ENCODE measurements at regions not wholly inside any gene's neighbourhood (a gene's known extent, or its start where the extent isn't known, plus 50 kb on each side); places are given as distances from the start of the nearest gene placed in this dataset.

GRCh38 chr21:23308741-23309140 is 2298.5 kb downstream of the MRPL39 start:
- H3K27me3 Mint-ChIP-seq (ENCODE audit: low read depth), result no peaks in the 10 kb centered on the region
- H3K27ac Mint-ChIP-seq, result no peak overlapping the region
- intact Hi-C loops (cut with micrococcal nuclease), result no loop called here
- H3K4me3 Mint-ChIP-seq (ENCODE audit: low read depth), result no peak overlapping the region
- DNase-seq (ENCODE audit: low spot score), result no peak
- no peaks in the 10 kb centered on the region for H3K4me1 Mint-ChIP-seq (ENCODE audit: low read depth)
- H3K9me3 Mint-ChIP-seq, result peaks cover 17% of the 10 kb centered on the region
- H3K36me3 Mint-ChIP-seq (ENCODE audit: low read depth), result no peaks in the 10 kb centered on the region

- no peaks in the 10 kb centered on the region for H3K4me1 Mint-ChIP-seq (ENCODE audit: low read depth)
- intact Hi-C loops (cut with micrococcal nuclease), result no loop called here
- H3K27ac Mint-ChIP-seq, result no peak overlapping the region
- H3K27me3 Mint-ChIP-seq (ENCODE audit: low read depth), result no peaks in the 10 kb centered on the region
- H3K4me3 Mint-ChIP-seq (ENCODE audit: low read depth), result no peak overlapping the region
- peaks cover 18% of the 10 kb centered on the region for H3K9me3 Mint-ChIP-seq
- H3K36me3 Mint-ChIP-seq (ENCODE audit: low read depth), result no peaks in the 10 kb centered on the region
- no peak for DNase-seq (ENCODE audit: low spot score)
Measured at GRCh38 chr21:23307065-23307464, 2300.2 kb downstream of the MRPL39 start.

- intact Hi-C loops (cut with micrococcal nuclease), result no loop called here
- no peaks in the 10 kb centered on the region for H3K36me3 Mint-ChIP-seq (ENCODE audit: low read depth)
- H3K4me1 Mint-ChIP-seq (ENCODE audit: low read depth), result no peaks in the 10 kb centered on the region
- no peak overlapping the region for H3K4me3 Mint-ChIP-seq (ENCODE audit: low read depth)
- H3K27ac Mint-ChIP-seq, result no peak overlapping the region
- H3K9me3 Mint-ChIP-seq, result peaks cover 24% of the 10 kb centered on the region
- DNase-seq (ENCODE audit: low spot score), result no peak
- H3K27me3 Mint-ChIP-seq (ENCODE audit: low read depth), result no peaks in the 10 kb centered on the region
Measured at GRCh38 chr21:23292292-23292691, 2294.1 kb downstream of the NCAM2 start.

GRCh38 chr21:23281917-23282316 is 2283.7 kb downstream of the NCAM2 start:
- Mint-ChIP-seq H3K4me1 (ENCODE audit: low read depth) (no peaks in the 10 kb centered on the region), H3K9me3 (peaks cover 20% of the 10 kb centered on the region), H3K4me3 (ENCODE audit: low read depth) (no peak overlapping the region), H3K36me3 (ENCODE audit: low read depth) (no peaks in the 10 kb centered on the region), H3K27me3 (ENCODE audit: low read depth) (no peaks in the 10 kb centered on the region), H3K27ac (no peak overlapping the region)
- intact Hi-C loops (cut with micrococcal nuclease), result no loop called here
- DNase-seq (ENCODE audit: low spot score), result no peak

- DNase-seq (ENCODE audit: low spot score), result no peak
- H3K4me3 Mint-ChIP-seq (ENCODE audit: low read depth), result no peak overlapping the region
Measured at GRCh38 chr21:23249760-23250159, 2251.6 kb downstream of the NCAM2 start.

GRCh38 chr21:23247334-23247733 is 2249.1 kb downstream of the NCAM2 start:
- Mint-ChIP-seq H3K4me1 (ENCODE audit: low read depth) (no peaks in the 10 kb centered on the region), H3K9me3 (peaks cover 4% of the 10 kb centered on the region), H3K36me3 (ENCODE audit: low read depth) (no peaks in the 10 kb centered on the region), H3K27me3 (ENCODE audit: low read depth) (no peaks in the 10 kb centered on the region), H3K27ac (no peak overlapping the region), H3K4me3 (ENCODE audit: low read depth) (no peak overlapping the region)
- DNase-seq (ENCODE audit: low spot score), result no peak
- intact Hi-C loops (cut with micrococcal nuclease), result no loop called here

More at GRCh38 chr21:23249760-23250159, 2251.6 kb downstream of the NCAM2 start:
- Mint-ChIP-seq H3K4me1 (ENCODE audit: low read depth) (no peaks in the 10 kb centered on the region), H3K36me3 (ENCODE audit: low read depth) (no peaks in the 10 kb centered on the region), H3K27ac (no peak overlapping the region), H3K9me3 (peaks cover 4% of the 10 kb centered on the region), H3K27me3 (ENCODE audit: low read depth) (no peaks in the 10 kb centered on the region)
- intact Hi-C loops (cut with micrococcal nuclease), result no loop called here

GRCh38 chr21:23245255-23245654 is 2247.0 kb downstream of the NCAM2 start:
- Mint-ChIP-seq H3K27me3 (ENCODE audit: low read depth) (no peaks in the 10 kb centered on the region), H3K4me3 (ENCODE audit: low read depth) (no peak overlapping the region), H3K4me1 (ENCODE audit: low read depth) (no peaks in the 10 kb centered on the region), H3K36me3 (ENCODE audit: low read depth) (no peaks in the 10 kb centered on the region), H3K9me3 (peaks cover 4% of the 10 kb centered on the region), H3K27ac (no peak overlapping the region)
- intact Hi-C loops (cut with micrococcal nuclease), result no loop called here
- no peak for DNase-seq (ENCODE audit: low spot score)

- intact Hi-C loops (cut with micrococcal nuclease), result no loop called here
- no peak for DNase-seq (ENCODE audit: low spot score)
- no peaks in the 10 kb centered on the region for H3K9me3 Mint-ChIP-seq
- no peaks in the 10 kb centered on the region for H3K27me3 Mint-ChIP-seq (ENCODE audit: low read depth)
- H3K27ac Mint-ChIP-seq, result no peak overlapping the region
- no peaks in the 10 kb centered on the region for H3K36me3 Mint-ChIP-seq (ENCODE audit: low read depth)
- H3K4me1 Mint-ChIP-seq (ENCODE audit: low read depth), result no peaks in the 10 kb centered on the region
- no peak overlapping the region for H3K4me3 Mint-ChIP-seq (ENCODE audit: low read depth)
Measured at GRCh38 chr21:23223882-23224281, 2225.7 kb downstream of the NCAM2 start.

- Mint-ChIP-seq H3K36me3 (ENCODE audit: low read depth) (no peaks in the 10 kb centered on the region), H3K4me3 (ENCODE audit: low read depth) (no peak overlapping the region), H3K27ac (no peak overlapping the region), H3K27me3 (ENCODE audit: low read depth) (no peaks in the 10 kb centered on the region), H3K4me1 (ENCODE audit: low read depth) (no peaks in the 10 kb centered on the region), H3K9me3 (peaks cover 9% of the 10 kb centered on the region)
- no peak for DNase-seq (ENCODE audit: low spot score)
- intact Hi-C loops (cut with micrococcal nuclease), result no loop called here
Measured at GRCh38 chr21:23218667-23219066, 2220.5 kb downstream of the NCAM2 start.

- Mint-ChIP-seq H3K27me3 (ENCODE audit: low read depth) (no peaks in the 10 kb centered on the region), H3K4me3 (ENCODE audit: low read depth) (no peak overlapping the region), H3K4me1 (ENCODE audit: low read depth) (no peaks in the 10 kb centered on the region), H3K9me3 (peaks cover 13% of the 10 kb centered on the region), H3K36me3 (ENCODE audit: low read depth) (no peaks in the 10 kb centered on the region), H3K27ac (no peak overlapping the region)
- intact Hi-C loops (cut with micrococcal nuclease), result no loop called here
- DNase-seq (ENCODE audit: low spot score), result no peak
Measured at GRCh38 chr21:23217597-23217996, 2219.4 kb downstream of the NCAM2 start.

- no peaks in the 10 kb centered on the region for H3K27me3 Mint-ChIP-seq (ENCODE audit: low read depth)
Measured at GRCh38 chr21:23215261-23215660, 2217.1 kb downstream of the NCAM2 start.

More at GRCh38 chr21:23215261-23215660, 2217.1 kb downstream of the NCAM2 start:
- Mint-ChIP-seq H3K27ac (no peak overlapping the region), H3K4me3 (ENCODE audit: low read depth) (no peak overlapping the region), H3K36me3 (ENCODE audit: low read depth) (no peaks in the 10 kb centered on the region), H3K9me3 (peaks cover 13% of the 10 kb centered on the region), H3K4me1 (ENCODE audit: low read depth) (no peaks in the 10 kb centered on the region)
- intact Hi-C loops (cut with micrococcal nuclease), result no loop called here
- DNase-seq (ENCODE audit: low spot score), result no peak
